Spleen (tissue), 7 donors: ENCODE measurements at regions not wholly inside any gene's neighbourhood (a gene's known extent, or its start where the extent isn't known, plus 50 kb on each side); places are given as distances from the start of the nearest gene placed in this dataset.

Experiments
- CTCF ChIP-seq, 11 experiments: fragments of 200-600 bp in 7 of 11; fragments of 450-650 bp in 4 of 11; sonication (generic) in 4 of 11; IDR thresholded peaks in 8 of 11; conservative IDR thresholded peaks in 3 of 11; 1 replicate in 7 of 11; 2 replicates in 4 of 11; pipeline versions ENCODE4 v1.4.0 to v1.8.0; 2016 to 2021; ENCODE audit warnings: antibody characterized with exemption in 11 of 11, inconsistent platforms in 4 of 11, mild to moderate bottlenecking in 1 of 11
- POLR2AphosphoS5 ChIP-seq, 3 donors: sonication (generic); formaldehyde crosslinking; IDR thresholded peaks; one replicate each; pipeline ENCODE4 v1.5.1; 2017; ENCODE audit warnings: antibody characterized with exemption in 3 of 3
- donor health status: DM: no; HTN: no; CAD: no; lungs with moderate emphysema.
- donor health status: DM: no; HTN: no; CAD: no.
- donor health status: DM: no; HTN: no; CAD: no.

DNA sequence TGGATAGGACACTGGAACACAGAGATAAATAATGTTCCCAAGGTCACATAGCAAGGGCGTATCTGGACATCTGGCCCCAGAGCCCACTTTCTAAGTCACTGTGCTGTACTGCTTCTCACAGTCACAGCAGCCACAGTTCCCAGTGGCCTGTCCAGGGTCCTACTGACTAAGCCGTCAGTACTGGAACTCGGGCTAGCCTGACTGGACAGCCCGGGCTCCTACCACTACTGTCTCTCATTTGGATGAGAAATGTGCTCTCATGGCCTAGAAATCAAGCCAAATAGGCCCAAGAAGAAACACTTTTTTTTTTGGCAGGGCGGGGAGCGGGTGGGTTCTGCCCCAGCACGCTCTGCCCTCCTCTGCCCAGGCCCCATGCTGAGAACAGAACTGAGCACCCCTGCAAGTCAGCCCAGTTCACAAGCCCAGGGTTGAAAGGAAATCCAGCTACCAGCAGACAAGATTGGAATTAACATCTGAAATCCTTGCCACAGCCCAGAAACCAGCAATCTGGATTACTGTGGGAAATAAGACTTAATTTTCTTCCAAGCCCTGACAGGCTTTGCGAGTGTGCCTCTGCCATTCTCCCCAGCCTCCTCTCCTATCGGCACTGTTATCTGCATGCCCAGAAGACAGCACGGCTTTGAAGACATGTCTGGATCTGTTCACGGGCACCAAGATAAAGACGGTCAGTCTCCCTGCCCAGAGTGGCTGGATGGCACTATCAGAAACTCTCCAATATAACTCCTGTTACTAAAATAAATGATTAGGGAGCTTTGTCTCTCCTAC is 182.9 kb upstream of the NCAM1 start:
- TF ChIP-seq CTCF (IDR thresholded peaks at IDR 0.05 in 8 of 11, conservative IDR thresholded peaks at IDR 0.05 in 3 of 11) (no peak), POLR2AphosphoS5 (IDR thresholded peaks at IDR 0.05) (no peak)
